T-cell (primary cell): ENCODE measurements at regions not wholly inside any gene's neighbourhood (a gene's known extent, or its start where the extent isn't known, plus 50 kb on each side); places are given as distances from the start of the nearest gene placed in this dataset.

Experiments
- ATAC-seq, 4 experiments: fragments of 200-7000 bp in 3 of 4; fragments of 150-1000 bp in 1 of 4; cut with Tn5 transposase; replicated peaks in 1 of 4; 1 replicate in 3 of 4; 2 replicates in 1 of 4; pipeline ENCODE4 v1.10.0; 2021; ENCODE audit warnings: moderate library complexity in 3 of 4, mild to moderate bottlenecking in 2 of 4, moderate number of reproducible peaks in 1 of 4
- CTCF ChIA-PET, 2 donors: fragments of 300-600 bp; sonication (Branson Sonifier 250); formaldehyde crosslinking; loops; one replicate each; lab custom pipeline; 2022; ENCODE audit warnings: antibody characterized with exemption in 2 of 2; lab: Charles Lee
- POLR2A ChIA-PET, 2 donors: fragments of 300-600 bp; sonication (Branson Sonifier 250); formaldehyde crosslinking; loops; one replicate each; lab custom pipeline; 2022; ENCODE audit warnings: antibody characterized with exemption in 2 of 2; lab: Charles Lee
- DNase-seq, 35 experiments: peaks; one replicate each; pipeline versions ENCODE4 v3.0.0 to v3.0.0-alpha.2; 2013 to 2023
- H3K27ac ChIP-seq: one replicate; pipeline ENCODE4 v1.5.1; 2013; ENCODE audit warnings: low read length
- H3K27me3 ChIP-seq, 2 experiments: replicated peaks in 1 of 2; 1 replicate in 1 of 2; 2 replicates in 1 of 2; pipeline versions ENCODE4 v1.6.1 to v1.7.0; 2013; ENCODE audit warnings: low read length in 1 of 2, mixed read lengths in 1 of 2; ENCODE audit not compliant: control insufficient read depth in 2 of 2, insufficient read depth in 2 of 2; ENCODE audit errors: extremely low read depth in 1 of 2
- H3K36me3 ChIP-seq, 2 donors: 1 replicate in 1 of 2; 2 replicates in 1 of 2; pipeline versions ENCODE4 v1.6.1 to v1.7.0; 2013; ENCODE audit warnings: low read length in 1 of 2; ENCODE audit not compliant: control insufficient read depth in 2 of 2, insufficient read depth in 1 of 2; ENCODE audit errors: extremely low read depth in 1 of 2
- H3K4me1 ChIP-seq, 2 experiments: 1 replicate in 1 of 2; 2 replicates in 1 of 2; pipeline versions ENCODE4 v1.6.1 to v1.7.0; 2013; ENCODE audit warnings: low read length in 2 of 2, mixed read lengths in 1 of 2; ENCODE audit not compliant: insufficient read depth in 2 of 2, control insufficient read depth in 1 of 2; ENCODE audit errors: extremely low read depth in 1 of 2
- H3K4me3 ChIP-seq, 2 donors: 1 replicate in 1 of 2; 2 replicates in 1 of 2; pipeline versions ENCODE4 v1.5.1 to v1.7.0; 2013; ENCODE audit warnings: mild to moderate bottlenecking in 2 of 2, low read length in 1 of 2, moderate library complexity in 1 of 2; ENCODE audit not compliant: control insufficient read depth in 1 of 2; ENCODE audit errors: extremely low read depth in 1 of 2
- H3K9me3 ChIP-seq: 2 replicates; pipeline ENCODE4 v1.7.0; 2013
- H3K27ac Mint-ChIP-seq, 2 donors: one replicate each; pipeline ENCODE4 v1.8.0; 2020 to 2021; ENCODE audit warnings: mild to moderate bottlenecking in 2 of 2, mixed read lengths in 2 of 2
- H3K27me3 Mint-ChIP-seq, 2 donors: one replicate each; pipeline ENCODE4 v1.8.0; 2021 to 2022; ENCODE audit warnings: mixed read lengths in 2 of 2
- H3K36me3 Mint-ChIP-seq: one replicate; pipeline ENCODE4 v1.8.0; 2021; ENCODE audit warnings: mixed read lengths
- H3K4me1 Mint-ChIP-seq, 3 donors: one replicate each; pipeline ENCODE4 v1.8.0; 2020 to 2022; ENCODE audit warnings: mixed read lengths in 3 of 3, mild to moderate bottlenecking in 1 of 3
- H3K4me3 Mint-ChIP-seq, 3 donors: one replicate each; pipeline ENCODE4 v1.8.0; 2020 to 2022; ENCODE audit warnings: mild to moderate bottlenecking in 3 of 3, mixed read lengths in 3 of 3, moderate library complexity in 3 of 3
- H3K9me3 Mint-ChIP-seq, 3 donors: one replicate each; pipeline ENCODE4 v1.8.0; 2020 to 2022; ENCODE audit warnings: mixed read lengths in 3 of 3
- WGBS: methylation state at CpG from one replicate; pipeline ENCODE4 v1.1.5; 2013; ENCODE audit warnings: missing lambda C conversion rate; ENCODE audit not compliant: insufficient coverage; 5-methylcytosine and 5-hydroxymethylcytosine counted together

DNA sequence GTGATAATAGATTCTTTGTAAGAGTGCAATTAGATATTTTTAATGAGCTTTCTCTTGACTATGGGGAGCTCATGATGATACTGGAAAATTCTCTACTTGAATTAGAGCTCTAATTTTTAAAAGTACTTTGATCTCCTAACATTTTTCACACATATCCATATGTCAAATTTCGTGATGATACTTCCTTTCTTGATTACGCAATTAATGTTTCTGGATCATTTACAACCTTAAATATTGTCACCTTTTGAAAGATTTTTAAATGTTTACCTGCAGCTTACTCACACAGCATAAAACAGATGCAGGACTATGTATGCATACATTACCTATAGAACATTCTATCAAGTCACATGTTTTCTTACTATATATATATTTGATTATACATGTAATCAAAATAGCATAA lies 598.5 kb upstream of the DSEL start:
- Histone ChIP-seq H3K9me3 (no peaks in the 10 kb centered on the region), H3K36me3 (no peaks in the 10 kb centered on the region), H3K27ac (no peak overlapping the region), H3K27me3 (no peaks in the 10 kb centered on the region), H3K4me1 (no peaks in the 10 kb centered on the region), H3K4me3 (no peak overlapping the region)
- WGBS, result 100% methylated on average over 1 of the region's 2 CpGs
- ATAC-seq (no peak), DNase-seq (no peak)
- H3K27ac Mint-ChIP-seq, result no peak overlapping the region
- H3K4me1 Mint-ChIP-seq, result no peaks in the 10 kb centered on the region
- H3K9me3 Mint-ChIP-seq, result no peaks in the 10 kb centered on the region
- ChIA-PET POLR2A (no interaction called here), CTCF (no interaction called here)
- H3K4me3 Mint-ChIP-seq, result no peak overlapping the region
- H3K27me3 Mint-ChIP-seq, result no peaks in the 10 kb centered on the region
- H3K36me3 Mint-ChIP-seq, result no peaks in the 10 kb centered on the region

DNA sequence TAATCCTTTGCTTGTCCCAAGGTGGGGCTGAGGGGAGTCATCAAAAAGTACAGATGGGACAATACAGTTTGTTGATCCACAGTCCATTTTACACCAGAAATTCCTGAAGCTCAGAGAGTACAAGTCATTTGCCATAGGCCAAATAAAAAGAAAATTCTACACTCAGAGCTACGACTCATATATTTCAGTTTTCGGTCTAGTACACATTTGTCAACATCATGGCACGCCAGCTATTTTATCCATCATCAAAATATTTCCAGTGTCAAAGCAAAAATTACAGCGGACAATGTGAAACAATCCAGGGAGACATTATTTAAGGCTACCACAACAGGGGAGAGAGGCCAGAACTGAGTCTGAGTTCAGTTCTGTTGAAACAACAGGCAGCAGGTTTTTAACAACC lies 587.5 kb upstream of the DSEL start:
- Histone ChIP-seq H3K27ac (no peak overlapping the region), H3K9me3 (no peaks in the 10 kb centered on the region), H3K36me3 (no peaks in the 10 kb centered on the region), H3K4me1 (no peaks in the 10 kb centered on the region), H3K27me3 (no peaks in the 10 kb centered on the region), H3K4me3 (no peak overlapping the region)
- Mint-ChIP-seq H3K4me1 (no peaks in the 10 kb centered on the region), H3K27me3 (no peaks in the 10 kb centered on the region), H3K36me3 (no peaks in the 10 kb centered on the region), H3K9me3 (peaks cover 0 to 3% (median 0%) of the 10 kb centered on the region in 3 donors), H3K4me3 (no peak overlapping the region), H3K27ac (no peak overlapping the region)
- ChIA-PET CTCF (no interaction called here), POLR2A (no interaction called here)
- WGBS, result 88% methylated on average over 4 of the region's 4 CpGs
- ATAC-seq, result no peak
- DNase-seq, result no peak

DNA sequence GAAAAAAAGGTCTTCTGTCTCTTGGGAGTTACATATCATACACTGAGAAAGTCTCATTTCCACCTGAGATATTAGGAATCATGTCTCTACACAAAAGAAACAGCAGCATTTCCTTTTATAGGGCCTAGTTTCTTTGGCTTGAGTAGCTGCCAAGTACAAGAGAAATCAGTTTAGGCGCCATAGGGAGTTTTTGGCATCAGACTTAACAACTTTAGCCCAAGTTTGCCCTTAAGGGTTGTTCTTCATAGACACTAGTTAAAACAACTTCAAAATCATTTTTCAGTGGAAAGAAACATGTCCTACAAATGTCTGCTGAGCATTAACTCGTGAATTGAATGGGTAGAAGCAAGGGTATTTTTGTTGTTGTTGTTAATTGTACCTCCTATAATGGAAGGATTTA lies 587.0 kb upstream of the DSEL start:
- POLR2A ChIA-PET, result no interaction called here

DNA sequence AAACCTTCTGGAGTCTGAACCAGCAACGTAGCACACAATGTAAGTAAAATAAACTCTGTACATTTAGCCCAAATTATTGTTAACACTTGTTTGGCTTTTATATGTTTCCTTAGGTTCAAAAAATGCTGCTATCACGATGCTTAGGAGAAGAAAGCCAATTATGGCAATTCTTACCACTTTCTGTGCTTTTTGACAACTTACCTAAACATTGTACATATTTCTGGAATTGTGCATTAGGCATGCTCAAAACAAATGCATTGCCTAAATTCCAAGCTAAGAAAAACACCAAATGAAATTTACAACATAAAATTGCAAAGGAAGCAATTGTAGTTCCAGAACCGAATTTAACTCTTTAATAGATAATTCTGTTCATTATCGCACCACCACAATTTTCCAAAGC lies 585.6 kb upstream of the DSEL start:
- Mint-ChIP-seq H3K4me3 (no peak overlapping the region), H3K9me3 (peaks cover 0 to 1% (median 0%) of the 10 kb centered on the region in 3 donors), H3K27ac (no peak overlapping the region), H3K36me3 (no peaks in the 10 kb centered on the region), H3K27me3 (no peaks in the 10 kb centered on the region), H3K4me1 (no peaks in the 10 kb centered on the region)
- Histone ChIP-seq H3K36me3 (no peaks in the 10 kb centered on the region), H3K27ac (no peak overlapping the region), H3K4me3 (no peak overlapping the region), H3K4me1 (no peaks in the 10 kb centered on the region), H3K27me3 (no peaks in the 10 kb centered on the region), H3K9me3 (no peaks in the 10 kb centered on the region)
- DNase-seq, result no peak
- POLR2A ChIA-PET, result no interaction called here
- no peak for ATAC-seq
- CTCF ChIA-PET, result no interaction called here
- 40% methylated on average over 1 of the region's 4 CpGs for WGBS

More for the DNA sequence above, 587.0 kb upstream of the DSEL start:
- H3K27me3 ChIP-seq, result no peaks in the 10 kb centered on the region
- no peaks in the 10 kb centered on the region for H3K4me1 Mint-ChIP-seq
- H3K9me3 Mint-ChIP-seq, result peaks cover 0 to 3% (median 0%) of the 10 kb centered on the region in 3 donors
- H3K27ac ChIP-seq, result no peak overlapping the region
- ATAC-seq (no peak), DNase-seq (no peak)
- H3K36me3 ChIP-seq, result no peaks in the 10 kb centered on the region
- no peaks in the 10 kb centered on the region for H3K36me3 Mint-ChIP-seq
- no peaks in the 10 kb centered on the region for H3K27me3 Mint-ChIP-seq
- no CpG with 5 or more reads among the region's 2 CpGs for WGBS
- no peaks in the 10 kb centered on the region for H3K4me1 ChIP-seq
- no peak overlapping the region for H3K27ac Mint-ChIP-seq
- H3K4me3 Mint-ChIP-seq, result no peak overlapping the region
- no peak overlapping the region for H3K4me3 ChIP-seq
- no peaks in the 10 kb centered on the region for H3K9me3 ChIP-seq
- CTCF ChIA-PET, result no interaction called here

DNA sequence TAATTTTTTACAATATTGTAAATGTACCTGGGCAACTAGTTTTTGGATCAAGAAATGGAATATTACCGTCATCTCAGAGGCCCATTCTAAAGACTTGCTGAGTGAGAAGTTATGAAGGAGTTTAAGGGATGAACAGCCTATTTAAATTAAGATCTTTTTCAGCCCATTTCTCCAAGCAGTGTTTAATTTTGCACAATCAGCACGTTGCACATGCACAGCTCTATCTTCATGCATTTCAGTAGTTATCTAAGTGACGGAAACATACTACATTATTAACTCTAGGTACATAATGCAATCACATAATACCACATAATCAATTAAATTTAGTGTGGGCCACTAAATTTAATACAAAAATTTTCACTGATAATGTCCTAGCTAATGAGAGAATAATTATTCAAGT lies 582.1 kb upstream of the DSEL start:
- Mint-ChIP-seq H3K4me1 (no peaks in the 10 kb centered on the region), H3K36me3 (no peaks in the 10 kb centered on the region), H3K9me3 (no peaks in the 10 kb centered on the region), H3K27ac (no peak overlapping the region), H3K27me3 (no peaks in the 10 kb centered on the region), H3K4me3 (no peak overlapping the region)
- Histone ChIP-seq H3K4me3 (no peak overlapping the region), H3K4me1 (no peaks in the 10 kb centered on the region), H3K36me3 (no peaks in the 10 kb centered on the region), H3K9me3 (no peaks in the 10 kb centered on the region), H3K27ac (no peak overlapping the region), H3K27me3 (no peaks in the 10 kb centered on the region)
- DNase-seq (no peak), ATAC-seq (no peak)
- POLR2A ChIA-PET, result no interaction called here
- WGBS, result no CpG with 5 or more reads among the region's 3 CpGs
- CTCF ChIA-PET, result no interaction called here

DNA sequence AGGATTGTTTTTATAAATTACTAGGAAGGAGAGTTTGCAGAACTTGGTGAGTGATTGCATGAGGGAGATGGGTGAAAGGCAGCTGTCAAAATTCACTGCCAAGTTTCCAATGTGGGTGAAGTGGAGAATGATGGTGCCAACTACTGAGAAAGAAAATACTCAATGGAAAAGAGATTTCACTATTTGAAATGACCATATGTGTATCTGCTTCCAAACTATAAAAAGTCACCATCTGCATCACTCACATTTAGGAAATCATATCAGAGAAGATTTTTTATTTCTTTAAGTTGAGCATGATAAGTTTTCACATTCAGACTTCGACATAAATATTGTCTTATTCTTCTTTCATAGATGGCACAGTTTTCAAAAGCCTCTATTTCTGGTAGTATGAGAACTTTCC lies 570.0 kb upstream of the DSEL start:
- ATAC-seq (no peak), DNase-seq (no peak)
- POLR2A ChIA-PET, result no interaction called here
- Mint-ChIP-seq H3K4me1 (no peaks in the 10 kb centered on the region), H3K27ac (no peak overlapping the region), H3K4me3 (no peak overlapping the region), H3K27me3 (no peaks in the 10 kb centered on the region), H3K9me3 (no peaks in the 10 kb centered on the region), H3K36me3 (no peaks in the 10 kb centered on the region)
- no CpG with 5 or more reads among the region's 1 CpG for WGBS
- Histone ChIP-seq H3K27me3 (no peaks in the 10 kb centered on the region), H3K27ac (no peak overlapping the region), H3K4me1 (no peaks in the 10 kb centered on the region), H3K4me3 (no peak overlapping the region), H3K9me3 (no peaks in the 10 kb centered on the region), H3K36me3 (no peaks in the 10 kb centered on the region)
- CTCF ChIA-PET, result no interaction called here

DNA sequence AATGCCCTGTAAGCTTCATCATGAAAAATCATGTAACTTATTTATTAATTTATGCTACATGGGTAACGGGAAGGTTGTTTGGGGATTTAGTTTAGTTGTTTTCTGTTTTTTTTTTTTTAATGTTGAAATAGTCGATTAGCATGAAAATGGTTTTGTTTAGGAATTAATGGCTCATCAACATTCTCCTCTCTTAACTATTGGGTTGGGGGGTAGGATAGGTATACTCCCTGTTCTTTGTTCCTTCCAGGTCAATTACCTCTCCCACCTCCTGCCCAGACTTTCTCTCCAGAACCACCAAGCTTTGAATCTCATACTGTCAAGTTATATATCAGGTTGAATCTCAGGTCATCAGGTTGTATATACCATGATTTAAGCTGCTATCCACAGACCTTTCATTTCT lies 568.7 kb upstream of the DSEL start:
- DNase-seq, result no peak
- Mint-ChIP-seq H3K36me3 (no peaks in the 10 kb centered on the region), H3K4me1 (no peaks in the 10 kb centered on the region), H3K27me3 (no peaks in the 10 kb centered on the region), H3K4me3 (no peak overlapping the region), H3K9me3 (no peaks in the 10 kb centered on the region), H3K27ac (no peak overlapping the region)
- ChIA-PET CTCF (no interaction called here), POLR2A (interaction anchor here in 1 of 2 donors (0.7 kb wide), 1 partner anchor 155 kb away, joined by 6 read pairs; no protein-coding TSS in a partner anchor)
- Histone ChIP-seq H3K36me3 (no peaks in the 10 kb centered on the region), H3K4me3 (no peak overlapping the region), H3K9me3 (no peaks in the 10 kb centered on the region), H3K4me1 (no peaks in the 10 kb centered on the region), H3K27me3 (no peaks in the 10 kb centered on the region), H3K27ac (no peak overlapping the region)
- ATAC-seq, result no peak
- WGBS, result no CpG with 5 or more reads among the region's 2 CpGs
